Panc1 (cell line): ENCODE measurements at regions not wholly inside any gene's neighbourhood (a gene's known extent, or its start where the extent isn't known, plus 50 kb on each side); places are given as distances from the start of the nearest gene placed in this dataset.
"Not testable (repeated sequence)": the region's sequence is repeated elsewhere in the genome, so short reads cannot be mapped to it uniquely, and the experiment has no call there.

Source experiments
- POLR2AphosphoS5 ChIP-seq: IDR thresholded peaks from 2 replicates; pipeline ENCODE4 v1.6.1; 2012; ENCODE audit warnings: mild to moderate bottlenecking, low read depth, low read length, moderate library complexity
- SIN3A ChIP-seq: IDR thresholded peaks from 2 replicates; pipeline ENCODE4 v1.6.1; 2012; ENCODE audit warnings: low read depth, mild to moderate bottlenecking, low read length, moderate library complexity, borderline replicate concordance; ENCODE audit not compliant: insufficient read depth
- TCF7L2 ChIP-seq: IDR thresholded peaks from 2 replicates; pipeline ENCODE4 v1.6.1; 2011; ENCODE audit warnings: mild to moderate bottlenecking, low read depth, low read length, inconsistent platforms
- TF ChIP-seq, protein P1 (sequence below): fragments of 450-650 bp; IDR thresholded peaks from 2 replicates; pipeline ENCODE4 v1.5.1; 2017; ENCODE audit warnings: mild to moderate bottlenecking

GRCh38 chr6:68122975-68123374 is 512.1 kb upstream of the ADGRB3 start:
- TF ChIP-seq, protein P1, sequence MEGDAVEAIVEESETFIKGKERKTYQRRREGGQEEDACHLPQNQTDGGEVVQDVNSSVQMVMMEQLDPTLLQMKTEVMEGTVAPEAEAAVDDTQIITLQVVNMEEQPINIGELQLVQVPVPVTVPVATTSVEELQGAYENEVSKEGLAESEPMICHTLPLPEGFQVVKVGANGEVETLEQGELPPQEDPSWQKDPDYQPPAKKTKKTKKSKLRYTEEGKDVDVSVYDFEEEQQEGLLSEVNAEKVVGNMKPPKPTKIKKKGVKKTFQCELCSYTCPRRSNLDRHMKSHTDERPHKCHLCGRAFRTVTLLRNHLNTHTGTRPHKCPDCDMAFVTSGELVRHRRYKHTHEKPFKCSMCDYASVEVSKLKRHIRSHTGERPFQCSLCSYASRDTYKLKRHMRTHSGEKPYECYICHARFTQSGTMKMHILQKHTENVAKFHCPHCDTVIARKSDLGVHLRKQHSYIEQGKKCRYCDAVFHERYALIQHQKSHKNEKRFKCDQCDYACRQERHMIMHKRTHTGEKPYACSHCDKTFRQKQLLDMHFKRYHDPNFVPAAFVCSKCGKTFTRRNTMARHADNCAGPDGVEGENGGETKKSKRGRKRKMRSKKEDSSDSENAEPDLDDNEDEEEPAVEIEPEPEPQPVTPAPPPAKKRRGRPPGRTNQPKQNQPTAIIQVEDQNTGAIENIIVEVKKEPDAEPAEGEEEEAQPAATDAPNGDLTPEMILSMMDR = not testable (repeated sequence)
- not testable (repeated sequence) for TF ChIP-seq POLR2AphosphoS5, SIN3A, TCF7L2
